Karpas-422 (cell line): ENCODE measurements at regions not wholly inside any gene's neighbourhood (a gene's known extent, or its start where the extent isn't known, plus 50 kb on each side); places are given as distances from the start of the nearest gene placed in this dataset.

Source experiments
- DNase-seq: peaks from one replicate; pipeline ENCODE4 v3.0.0-alpha.2; 2015
- H2AFZ ChIP-seq: fragments of 200-600 bp; sonication (generic); 2 replicates; pipeline ENCODE4 v1.6.1; 2014; ENCODE audit warnings: antibody characterized with exemption, low read length, mixed read lengths
- H3K27ac ChIP-seq: fragments of 200-600 bp; sonication (generic); 2 replicates; pipeline ENCODE4 v1.5.1; 2014; ENCODE audit warnings: mild to moderate bottlenecking, low read length, moderate library complexity
- H3K27me3 ChIP-seq: fragments of 200-600 bp; sonication (generic); 2 replicates; pipeline ENCODE4 v1.6.1; 2014; ENCODE audit warnings: low read length, mixed read lengths
- H3K36me3 ChIP-seq: fragments of 200-600 bp; sonication (generic); 2 replicates; pipeline ENCODE4 v1.6.1; 2014; ENCODE audit warnings: low read length, mixed read lengths; ENCODE audit not compliant: insufficient read depth
- H3K4me1 ChIP-seq: fragments of 200-600 bp; sonication (generic); 2 replicates; pipeline ENCODE4 v1.6.1; 2014; ENCODE audit warnings: mild to moderate bottlenecking, low read length, mixed read lengths
- H3K4me2 ChIP-seq: fragments of 200-600 bp; sonication (generic); 2 replicates; pipeline ENCODE4 v1.6.1; 2014; ENCODE audit warnings: low read length, low read depth, mild to moderate bottlenecking; ENCODE audit not compliant: poor library complexity, severe bottlenecking
- H3K4me3 ChIP-seq: fragments of 200-600 bp; sonication (generic); 2 replicates; pipeline ENCODE4 v1.5.1; 2014; ENCODE audit warnings: mild to moderate bottlenecking, antibody characterized with exemption, low read length, mixed read lengths
- H3K79me2 ChIP-seq: fragments of 200-600 bp; sonication (generic); 2 replicates; pipeline ENCODE4 v1.6.1; 2014; ENCODE audit warnings: mild to moderate bottlenecking, low read length, mixed read lengths
- H3K9ac ChIP-seq: fragments of 200-600 bp; sonication (generic); 2 replicates; pipeline ENCODE4 v1.6.0; 2014; ENCODE audit warnings: low read length
- H3K9me2 ChIP-seq: fragments of 200-600 bp; sonication (generic), shearing (Covaris generic); replicated peaks from 2 replicates; pipeline ENCODE4 v1.6.0; 2014; ENCODE audit warnings: mild to moderate bottlenecking, low read length, moderate library complexity; ENCODE audit not compliant: insufficient read depth
- H3K9me3 ChIP-seq: fragments of 300-700, 200-600 bp; sonication (generic); 2 replicates; pipeline ENCODE4 v1.6.1; 2014; ENCODE audit warnings: low read length, mixed read lengths
- H4K20me1 ChIP-seq: fragments of 200-600 bp; sonication (generic); 2 replicates; pipeline ENCODE4 v1.6.1; 2014; ENCODE audit warnings: mild to moderate bottlenecking, antibody characterized with exemption, low read length, low read depth; ENCODE audit not compliant: insufficient read depth

GRCh38 chr1:214983126-214983869 is 99.2 kb upstream of the KCNK2 start:
- Histone ChIP-seq H3K36me3 (no peaks in the 10 kb centered on the region), H3K27me3 (no peaks in the 10 kb centered on the region), H4K20me1 (no peaks in the 10 kb centered on the region), H3K9ac (no peak overlapping the region), H3K4me1 (no peaks in the 10 kb centered on the region), H3K4me2 (no peak overlapping the region), H3K27ac (no peak overlapping the region), H2AFZ (no peak overlapping the region), H3K79me2 (no peaks in the 10 kb centered on the region), H3K9me3 (no peaks in the 10 kb centered on the region), H3K4me3 (no peak overlapping the region), H3K9me2 (no peaks in the 10 kb centered on the region)
- DNase-seq: no peak

GRCh38 chr1:214989341-214989740 is 93.2 kb upstream of the KCNK2 start:
- no peak overlapping the region for H3K27ac ChIP-seq
- no peaks in the 10 kb centered on the region for H3K9me3 ChIP-seq
- no peak for DNase-seq
- no peaks in the 10 kb centered on the region for H3K4me1 ChIP-seq
- H3K36me3 ChIP-seq: no peaks in the 10 kb centered on the region
- H4K20me1 ChIP-seq: no peaks in the 10 kb centered on the region
- no peak overlapping the region for H2AFZ ChIP-seq
- H3K79me2 ChIP-seq: no peaks in the 10 kb centered on the region
- no peak overlapping the region for H3K9ac ChIP-seq
- H3K9me2 ChIP-seq: no peaks in the 10 kb centered on the region
- no peaks in the 10 kb centered on the region for H3K27me3 ChIP-seq
- H3K4me2 ChIP-seq: no peak overlapping the region
- no peak overlapping the region for H3K4me3 ChIP-seq

- H3K79me2 ChIP-seq: no peaks in the 10 kb centered on the region
- no peak for DNase-seq
- no peak overlapping the region for H3K9ac ChIP-seq
- H4K20me1 ChIP-seq: no peaks in the 10 kb centered on the region
- H3K9me2 ChIP-seq: no peaks in the 10 kb centered on the region
- H3K4me1 ChIP-seq: no peaks in the 10 kb centered on the region
- no peaks in the 10 kb centered on the region for H3K27me3 ChIP-seq
- no peak overlapping the region for H3K4me2 ChIP-seq
- H2AFZ ChIP-seq: no peak overlapping the region
- no peak overlapping the region for H3K4me3 ChIP-seq
- no peaks in the 10 kb centered on the region for H3K9me3 ChIP-seq
- no peak overlapping the region for H3K27ac ChIP-seq
- H3K36me3 ChIP-seq: no peaks in the 10 kb centered on the region
Measured at GRCh38 chr1:214990619-214991018, 91.9 kb upstream of the KCNK2 start.

GRCh38 chr1:214991691-214992315 is 90.7 kb upstream of the KCNK2 start:
- H3K4me2 ChIP-seq: no peak overlapping the region
- H3K4me3 ChIP-seq: no peak overlapping the region
- DNase-seq: no peak
- no peaks in the 10 kb centered on the region for H3K9me2 ChIP-seq
- H3K4me1 ChIP-seq: no peaks in the 10 kb centered on the region
- no peak overlapping the region for H3K9ac ChIP-seq
- no peaks in the 10 kb centered on the region for H3K79me2 ChIP-seq
- H3K9me3 ChIP-seq: no peaks in the 10 kb centered on the region
- H3K36me3 ChIP-seq: no peaks in the 10 kb centered on the region
- H3K27ac ChIP-seq: no peak overlapping the region
- H3K27me3 ChIP-seq: no peaks in the 10 kb centered on the region
- no peaks in the 10 kb centered on the region for H4K20me1 ChIP-seq
- no peak overlapping the region for H2AFZ ChIP-seq

- Histone ChIP-seq H3K9me3 (no peaks in the 10 kb centered on the region), H3K36me3 (no peaks in the 10 kb centered on the region), H2AFZ (no peak overlapping the region), H3K27ac (no peak overlapping the region), H3K9me2 (no peaks in the 10 kb centered on the region), H3K27me3 (no peaks in the 10 kb centered on the region), H4K20me1 (no peaks in the 10 kb centered on the region), H3K4me1 (no peaks in the 10 kb centered on the region), H3K79me2 (no peaks in the 10 kb centered on the region), H3K4me3 (no peak overlapping the region), H3K4me2 (no peak overlapping the region), H3K9ac (no peak overlapping the region)
- DNase-seq: no peak
Measured at GRCh38 chr1:214993419-214993818, 89.1 kb upstream of the KCNK2 start.

- Histone ChIP-seq H3K9ac (no peak overlapping the region), H3K9me3 (no peaks in the 10 kb centered on the region), H2AFZ (no peak overlapping the region), H3K27ac (no peak overlapping the region), H3K9me2 (no peaks in the 10 kb centered on the region), H3K4me1 (no peaks in the 10 kb centered on the region), H3K36me3 (no peaks in the 10 kb centered on the region), H3K79me2 (no peaks in the 10 kb centered on the region), H3K27me3 (no peaks in the 10 kb centered on the region), H3K4me3 (no peak overlapping the region), H3K4me2 (no peak overlapping the region), H4K20me1 (no peaks in the 10 kb centered on the region)
- no peak for DNase-seq
Measured at GRCh38 chr1:214997685-214998084, 84.9 kb upstream of the KCNK2 start.

GRCh38 chr1:215001419-215002021 is 81.0 kb upstream of the KCNK2 start:
- Histone ChIP-seq H3K79me2 (no peaks in the 10 kb centered on the region), H3K27me3 (no peaks in the 10 kb centered on the region), H4K20me1 (no peaks in the 10 kb centered on the region), H3K9ac (no peak overlapping the region), H3K27ac (no peak overlapping the region), H3K9me3 (no peaks in the 10 kb centered on the region), H3K9me2 (no peaks in the 10 kb centered on the region), H3K4me1 (no peaks in the 10 kb centered on the region), H3K36me3 (no peaks in the 10 kb centered on the region), H3K4me3 (no peak overlapping the region), H3K4me2 (no peak overlapping the region), H2AFZ (no peak overlapping the region)
- DNase-seq: no peak

GRCh38 chr1:215002471-215002870 is 80.1 kb upstream of the KCNK2 start:
- H3K79me2 ChIP-seq: no peaks in the 10 kb centered on the region

More at GRCh38 chr1:215002471-215002870, 80.1 kb upstream of the KCNK2 start:
- Histone ChIP-seq H3K4me1 (no peaks in the 10 kb centered on the region), H3K4me3 (no peak overlapping the region), H4K20me1 (no peaks in the 10 kb centered on the region), H2AFZ (no peak overlapping the region), H3K36me3 (no peaks in the 10 kb centered on the region), H3K27me3 (no peaks in the 10 kb centered on the region), H3K9me3 (no peaks in the 10 kb centered on the region), H3K9me2 (no peaks in the 10 kb centered on the region), H3K9ac (no peak overlapping the region), H3K4me2 (no peak overlapping the region), H3K27ac (no peak overlapping the region)
- DNase-seq: no peak
